ENCODE measurements at regions not wholly inside any gene's neighbourhood (a gene's known extent, or its start where the extent isn't known, plus 50 kb on each side); places are given as distances from the start of the nearest gene placed in this dataset.

GRCh38 chr4:127141856-127142255 is 490.9 kb upstream of the INTU start:
- intact Hi-C loops (cut with DNase I) = no loop called here
- no peaks in the 10 kb centered on the region for H3K27me3 ChIP-seq
- no peak overlapping the region for H3K27ac ChIP-seq
- no peak overlapping the region for H3K4me3 ChIP-seq
- H3K9me3 ChIP-seq = no peaks in the 10 kb centered on the region
- TF ChIP-seq POLR2AphosphoS5 (IDR thresholded peaks at IDR 0.05; ENCODE audit: insufficient read depth in 1 of 2, low read depth in 1 of 2) (no peak), POLR2A (IDR thresholded peaks at IDR 0.05) (no peak), CTCF (IDR thresholded peaks at IDR 0.05) (no peak)
- H3K4me1 ChIP-seq = no peaks in the 10 kb centered on the region
- no peak for DNase-seq (ENCODE audit: extremely low spot score in 2 of 2)
- H3K36me3 ChIP-seq = no peaks in the 10 kb centered on the region

DNA sequence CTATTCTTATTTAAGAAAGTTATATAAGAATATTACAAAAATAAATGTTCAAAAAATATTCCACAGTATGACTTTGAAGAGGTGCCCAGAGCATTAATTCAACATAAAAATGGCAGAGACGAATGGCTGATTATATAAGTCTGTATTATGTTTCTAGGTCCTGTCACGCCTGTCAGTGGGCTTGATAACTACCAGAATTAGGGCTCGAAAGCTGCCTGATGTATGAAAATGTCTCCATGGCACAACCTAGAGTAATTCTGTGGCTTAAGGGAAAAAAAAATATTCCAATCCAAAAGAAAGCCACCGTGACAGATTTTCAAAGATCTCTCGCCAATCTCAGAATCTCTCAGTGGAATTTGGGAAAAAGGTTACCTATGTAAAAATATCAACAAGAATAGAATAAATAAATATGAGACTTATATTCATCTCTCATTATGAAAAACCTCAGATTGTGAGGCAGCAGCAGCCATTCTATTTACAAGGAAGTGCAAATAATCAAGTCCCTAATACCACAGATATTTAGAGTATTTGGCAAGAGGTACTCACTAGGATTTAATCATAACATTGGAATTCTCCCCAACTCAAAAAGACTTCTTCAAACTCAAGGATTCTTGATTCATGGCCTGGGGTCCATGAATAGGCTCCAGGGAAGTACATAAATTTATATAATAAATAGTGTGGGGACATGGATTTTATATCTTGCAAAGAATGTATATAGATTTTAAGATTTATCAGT is 489.1 kb upstream of the INTU start:
- intact Hi-C loops (cut with DNase I) = no loop called here
- no peak overlapping the region for H3K27ac ChIP-seq

GRCh38 chr4:127145006-127145540 is 487.7 kb upstream of the INTU start:
- no peak for DNase-seq (ENCODE audit: extremely low spot score in 2 of 2)
- Histone ChIP-seq H3K4me3 (no peak overlapping the region), H3K27me3 (no peaks in the 10 kb centered on the region), H3K36me3 (no peaks in the 10 kb centered on the region), H3K4me1 (no peaks in the 10 kb centered on the region), H3K27ac (no peak overlapping the region), H3K9me3 (no peaks in the 10 kb centered on the region)
- TF ChIP-seq POLR2AphosphoS5 (IDR thresholded peaks at IDR 0.05; ENCODE audit: insufficient read depth in 1 of 2, low read depth in 1 of 2) (no peak), CTCF (IDR thresholded peaks at IDR 0.05) (no peak), POLR2A (IDR thresholded peaks at IDR 0.05) (no peak)
- intact Hi-C loops (cut with DNase I) = no loop called here

More for the DNA sequence above, 489.1 kb upstream of the INTU start:
- TF ChIP-seq POLR2AphosphoS5 (IDR thresholded peaks at IDR 0.05; ENCODE audit: insufficient read depth in 1 of 2, low read depth in 1 of 2) = no peak
- no peak for TF ChIP-seq POLR2A (IDR thresholded peaks at IDR 0.05)
- TF ChIP-seq CTCF (IDR thresholded peaks at IDR 0.05) = no peak
- Histone ChIP-seq H3K4me3 (no peak overlapping the region), H3K36me3 (no peaks in the 10 kb centered on the region), H3K9me3 (no peaks in the 10 kb centered on the region), H3K4me1 (no peaks in the 10 kb centered on the region), H3K27me3 (no peaks in the 10 kb centered on the region)
- DNase-seq (ENCODE audit: extremely low spot score in 2 of 2) = no peak

- intact Hi-C loops (cut with DNase I) = no loop called here
- Histone ChIP-seq H3K4me1 (no peaks in the 10 kb centered on the region), H3K4me3 (no peak overlapping the region), H3K27me3 (no peaks in the 10 kb centered on the region), H3K9me3 (no peaks in the 10 kb centered on the region), H3K27ac (no peak overlapping the region), H3K36me3 (no peaks in the 10 kb centered on the region)
- DNase-seq (ENCODE audit: extremely low spot score in 2 of 2) = no peak
- TF ChIP-seq POLR2A (IDR thresholded peaks at IDR 0.05) = no peak
- TF ChIP-seq POLR2AphosphoS5 (IDR thresholded peaks at IDR 0.05; ENCODE audit: insufficient read depth in 1 of 2, low read depth in 1 of 2) = no peak
- TF ChIP-seq CTCF (IDR thresholded peaks at IDR 0.05) = no peak
Measured at GRCh38 chr4:127148165-127148564, 484.6 kb upstream of the INTU start.

GRCh38 chr4:127149086-127149485 is 483.7 kb upstream of the INTU start:
- Histone ChIP-seq H3K27ac (no peak overlapping the region), H3K9me3 (no peaks in the 10 kb centered on the region), H3K4me1 (no peaks in the 10 kb centered on the region), H3K27me3 (no peaks in the 10 kb centered on the region), H3K4me3 (no peak overlapping the region), H3K36me3 (no peaks in the 10 kb centered on the region)
- intact Hi-C loops (cut with DNase I) = no loop called here
- no peak for TF ChIP-seq POLR2AphosphoS5 (IDR thresholded peaks at IDR 0.05; ENCODE audit: insufficient read depth in 1 of 2, low read depth in 1 of 2)
- TF ChIP-seq POLR2A (IDR thresholded peaks at IDR 0.05) = no peak
- TF ChIP-seq CTCF (IDR thresholded peaks at IDR 0.05) = no peak
- DNase-seq (ENCODE audit: extremely low spot score in 2 of 2) = no peak
